Neuronal stem cell (in vitro differentiated cells): ENCODE measurements at regions not wholly inside any gene's neighbourhood (a gene's known extent, or its start where the extent isn't known, plus 50 kb on each side); places are given as distances from the start of the nearest gene placed in this dataset.

Source experiments
- DNase-seq: peaks from one replicate; pipeline ENCODE4 v3.0.0-alpha.2; 2013; ENCODE audit warnings: low spot score
- H2AFZ ChIP-seq: one replicate; pipeline ENCODE4 v1.6.1; 2013; ENCODE audit warnings: mild to moderate bottlenecking, low read length, inconsistent platforms
- H2AK5ac ChIP-seq: 2 replicates; pipeline ENCODE4 v1.6.1; 2013; ENCODE audit warnings: low read depth, mild to moderate bottlenecking, inconsistent platforms, low read length, moderate library complexity, mixed read lengths
- H2BK120ac ChIP-seq: 2 replicates; pipeline ENCODE4 v1.6.1; 2013; ENCODE audit warnings: low read depth, mild to moderate bottlenecking, inconsistent platforms, low read length, moderate library complexity, mixed read lengths
- H2BK12ac ChIP-seq: one replicate; pipeline ENCODE4 v1.6.1; 2013; ENCODE audit warnings: low read length, inconsistent platforms
- H2BK15ac ChIP-seq: 2 replicates; pipeline ENCODE4 v1.6.1; 2013; ENCODE audit warnings: mild to moderate bottlenecking, low read length, inconsistent platforms, mixed read lengths
- H2BK5ac ChIP-seq: one replicate; pipeline ENCODE4 v1.6.1; 2013; ENCODE audit warnings: inconsistent platforms, mild to moderate bottlenecking, low read length, moderate library complexity
- H3K14ac ChIP-seq: one replicate; pipeline ENCODE4 v1.6.1; 2013; ENCODE audit warnings: low read length, inconsistent platforms
- H3K18ac ChIP-seq: 2 replicates; pipeline ENCODE4 v1.6.1; 2013; ENCODE audit warnings: low read length, inconsistent platforms
- H3K23ac ChIP-seq: 2 replicates; pipeline ENCODE4 v1.6.1; 2013; ENCODE audit warnings: low read depth, mild to moderate bottlenecking, mixed read lengths, low read length, inconsistent platforms; ENCODE audit not compliant: poor library complexity
- H3K27ac ChIP-seq: replicated peaks from 3 replicates; pipeline ENCODE4 v1.5.1; 2013; ENCODE audit warnings: low read length, inconsistent platforms
- H3K27me3 ChIP-seq, 3 experiments: 2 replicates each; pipeline ENCODE4 v1.6.1; 2013; ENCODE audit warnings: low read length in 3 of 3, mild to moderate bottlenecking in 2 of 3, inconsistent platforms in 1 of 3, low read depth in 1 of 3, mixed read lengths in 1 of 3, moderate library complexity in 1 of 3; ENCODE audit not compliant: control insufficient read depth in 3 of 3, insufficient read depth in 3 of 3
- H3K36me3 ChIP-seq, 2 donors: replicated peaks in 1 of 2; 2 replicates each; pipeline ENCODE4 v1.6.1; 2013; ENCODE audit warnings: low read length in 2 of 2; ENCODE audit not compliant: control insufficient read depth in 2 of 2, insufficient read depth in 2 of 2
- H3K4ac ChIP-seq: 2 replicates; pipeline ENCODE4 v1.6.1; 2013; ENCODE audit warnings: inconsistent platforms, mild to moderate bottlenecking, low read length, moderate library complexity
- H3K4me1 ChIP-seq, 2 donors: 1 replicate in 1 of 2; 2 replicates in 1 of 2; pipeline ENCODE4 v1.6.1; 2013; ENCODE audit warnings: low read length in 2 of 2, low read depth in 1 of 2; ENCODE audit not compliant: control insufficient read depth in 2 of 2, insufficient read depth in 1 of 2
- H3K4me2 ChIP-seq: one replicate; pipeline ENCODE4 v1.6.1; 2013; ENCODE audit warnings: mild to moderate bottlenecking, low read length, inconsistent platforms; ENCODE audit not compliant: insufficient read depth, poor library complexity, severe bottlenecking
- H3K4me3 ChIP-seq, 2 donors: 2 replicates each; pipeline ENCODE4 v1.5.1; 2013; ENCODE audit warnings: low read length in 2 of 2, mild to moderate bottlenecking in 2 of 2, inconsistent platforms in 1 of 2, moderate library complexity in 1 of 2
- H3K79me1 ChIP-seq: one replicate; pipeline ENCODE4 v1.6.1; 2013; ENCODE audit warnings: low read depth, mild to moderate bottlenecking, inconsistent platforms, low read length, moderate library complexity
- H3K9ac ChIP-seq: one replicate; pipeline ENCODE4 v1.6.1; 2013; ENCODE audit warnings: mild to moderate bottlenecking, low read depth, low read length, inconsistent platforms; ENCODE audit not compliant: poor library complexity
- H3K9me3 ChIP-seq, 2 donors: replicated peaks in 1 of 2; 2 replicates each; pipeline versions ENCODE3 to v1.6.1; 2013; ENCODE audit warnings: low read length in 2 of 2, mild to moderate bottlenecking in 2 of 2, inconsistent platforms in 1 of 2, low read depth in 1 of 2, mixed read lengths in 1 of 2, moderate library complexity in 1 of 2; ENCODE audit not compliant: control insufficient read depth in 2 of 2, insufficient read depth in 1 of 2
- H4K8ac ChIP-seq: one replicate; pipeline ENCODE4 v1.6.1; 2013; ENCODE audit warnings: low read depth, mild to moderate bottlenecking, inconsistent platforms, low read length, moderate library complexity
- H4K91ac ChIP-seq: one replicate; pipeline ENCODE4 v1.6.1; 2013; ENCODE audit warnings: low read length, low read depth, mild to moderate bottlenecking, inconsistent platforms; ENCODE audit not compliant: poor library complexity
- WGBS, 2 donors: extraction: QIAGEN DNeasy Blood & Tissue Kit; methylation state at CpG; one replicate each; pipeline ENCODE4 v1.1.7; 2013; ENCODE audit warnings: missing lambda C conversion rate in 2 of 2, mixed read lengths in 1 of 2; ENCODE audit not compliant: insufficient read length in 2 of 2, insufficient replicate concordance in 1 of 2; ENCODE audit errors: extremely low coverage in 2 of 2; 5-methylcytosine and 5-hydroxymethylcytosine counted together

DNA sequence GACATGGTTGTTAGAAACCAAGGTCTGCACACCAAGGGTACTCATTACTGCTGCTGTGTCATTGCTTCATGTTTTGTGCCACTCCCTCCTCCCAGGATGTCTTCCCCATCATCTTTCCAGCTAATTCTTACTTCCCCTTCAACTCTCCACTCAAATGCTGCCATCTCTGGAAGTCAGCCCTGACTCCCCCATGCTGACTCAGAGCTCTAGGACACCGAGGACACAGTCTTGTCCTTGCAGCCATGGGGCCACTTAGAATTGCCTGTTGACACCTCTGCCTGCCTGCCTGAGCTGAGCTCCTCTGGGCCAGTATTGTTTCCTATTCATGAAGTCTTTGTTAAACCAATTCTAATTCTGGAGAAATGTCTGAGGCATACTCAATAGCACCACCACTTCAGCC, 100.2 kb downstream of the GYPC start:
- Histone ChIP-seq H3K18ac (no peak overlapping the region), H2AK5ac (no peak overlapping the region), H2BK5ac (no peak overlapping the region), H4K8ac (no peak overlapping the region), H2AFZ (no peak overlapping the region), H3K79me1 (no peaks in the 10 kb centered on the region), H3K4me1 (no peaks in the 10 kb centered on the region), H2BK12ac (no peak overlapping the region), H2BK15ac (no peak overlapping the region), H3K4me2 (no peak overlapping the region), H3K4ac (no peak overlapping the region), H3K9ac (no peak overlapping the region), H4K91ac (no peak overlapping the region), H3K36me3 (no peaks in the 10 kb centered on the region), H3K9me3 (peaks cover 0 to 2% of the 10 kb centered on the region in 2 donors), H3K27ac (no peak overlapping the region), H3K14ac (no peak overlapping the region), H3K4me3 (no peak overlapping the region), H3K23ac (no peak overlapping the region), H3K27me3 (no peaks in the 10 kb centered on the region), H2BK120ac (no peak overlapping the region)
- DNase-seq = no peak
- WGBS, 2 donors = no CpG with 5 or more reads among the region's 1 CpG

DNA sequence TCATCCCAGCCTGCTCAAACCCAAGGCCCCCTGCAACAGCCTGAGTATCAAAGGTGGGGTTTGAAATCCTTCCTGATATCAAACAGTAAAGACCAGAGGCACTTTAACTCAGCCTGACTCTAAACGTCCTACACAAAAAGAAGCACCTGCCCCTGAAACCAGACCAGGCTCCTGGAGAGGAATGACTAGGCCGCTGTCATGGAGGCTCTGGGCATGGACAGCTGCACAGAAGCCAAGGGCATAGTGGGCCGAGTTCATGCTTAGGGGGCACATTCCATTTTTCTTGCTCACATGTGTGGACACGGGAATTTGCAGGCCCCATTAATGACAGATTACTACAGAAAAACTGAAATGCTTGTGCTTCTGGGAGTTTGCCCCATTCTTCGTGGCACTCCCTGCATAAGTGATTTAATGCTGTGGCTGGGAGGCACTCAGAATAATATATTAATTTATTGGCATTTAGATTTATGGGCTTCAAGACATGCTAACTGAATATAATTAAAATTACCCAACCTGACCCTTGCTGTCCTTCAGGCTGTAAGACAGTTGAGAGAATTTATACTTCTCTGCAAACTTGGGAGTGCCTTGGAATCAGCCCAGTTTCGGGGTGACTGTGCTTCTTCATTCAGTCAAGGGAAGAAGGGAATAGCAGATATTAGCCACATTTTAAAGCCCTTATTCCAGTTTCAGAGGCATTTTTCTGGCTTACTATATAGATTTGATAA, 105.5 kb downstream of the GYPC start:
- Histone ChIP-seq H4K91ac (no peak overlapping the region), H2BK5ac (no peak overlapping the region), H3K4me2 (no peak overlapping the region), H3K4ac (no peak overlapping the region), H3K23ac (no peak overlapping the region), H3K4me1 (no peaks in the 10 kb centered on the region), H2AFZ (no peak overlapping the region), H2BK15ac (no peak overlapping the region), H3K18ac (no peak overlapping the region), H3K14ac (no peak overlapping the region), H4K8ac (no peak overlapping the region), H3K27ac (no peak overlapping the region), H2AK5ac (no peak overlapping the region), H3K9ac (no peak overlapping the region), H3K9me3 (peaks cover 0 to 2% of the 10 kb centered on the region in 2 donors), H3K4me3 (no peak overlapping the region), H2BK12ac (no peak overlapping the region), H3K79me1 (no peaks in the 10 kb centered on the region), H3K36me3 (no peaks in the 10 kb centered on the region), H3K27me3 (no peaks in the 10 kb centered on the region), H2BK120ac (no peak overlapping the region)
- DNase-seq = no peak
- WGBS, 2 donors = no CpG with 5 or more reads among the region's 6 CpGs

DNA sequence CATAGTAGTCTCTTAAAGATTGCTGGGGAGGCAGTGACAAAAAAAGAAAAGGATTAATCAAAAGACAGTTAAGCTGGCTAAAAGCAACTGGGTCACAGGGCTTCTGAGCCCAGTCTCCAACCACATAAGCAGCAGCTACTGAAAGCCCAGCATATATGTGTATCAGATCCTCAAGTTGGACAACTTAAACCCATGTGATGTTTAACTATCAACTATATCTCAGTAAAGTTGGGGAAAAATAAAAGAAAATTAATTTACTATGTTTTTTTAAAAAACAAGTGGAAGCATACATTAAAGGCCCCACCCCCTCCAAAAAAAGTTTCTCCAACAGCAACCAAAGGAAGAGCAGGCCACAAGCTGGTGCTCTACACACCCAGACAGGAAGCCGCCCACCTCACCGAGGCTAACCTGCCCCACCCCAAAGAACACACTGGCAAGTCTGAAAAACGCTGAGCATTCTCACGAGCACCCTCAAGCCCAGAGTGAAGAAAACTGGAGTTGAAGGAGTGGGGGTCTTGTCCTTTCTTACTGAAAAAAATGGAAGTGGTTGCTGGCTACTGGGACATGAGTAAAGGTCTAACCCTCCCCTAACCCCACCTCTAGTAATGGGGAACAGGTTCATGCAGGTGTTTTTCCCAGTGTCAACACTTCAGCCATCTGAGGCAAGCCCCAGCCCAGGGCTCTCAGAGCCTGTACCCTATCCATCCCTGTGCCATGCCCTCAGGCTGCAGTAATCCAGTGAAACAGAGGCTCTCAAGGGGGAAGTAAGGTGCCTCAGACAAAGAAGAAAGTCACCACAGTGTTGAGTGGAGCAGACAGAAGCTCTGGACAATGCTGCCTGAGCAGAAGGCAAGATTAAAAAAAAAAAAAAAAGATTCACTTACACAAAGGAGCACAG, 106.3 kb downstream of the GYPC start:
- Histone ChIP-seq H3K14ac (no peak overlapping the region), H2AFZ (no peak overlapping the region), H3K4me1 (no peaks in the 10 kb centered on the region), H2BK120ac (no peak overlapping the region), H2BK15ac (no peak overlapping the region), H2BK12ac (no peak overlapping the region), H3K27ac (no peak overlapping the region), H3K4ac (no peak overlapping the region), H3K4me3 (no peak overlapping the region), H2BK5ac (no peak overlapping the region), H3K9ac (no peak overlapping the region), H3K36me3 (no peaks in the 10 kb centered on the region), H3K27me3 (no peaks in the 10 kb centered on the region), H4K8ac (no peak overlapping the region), H4K91ac (no peak overlapping the region), H3K18ac (no peak overlapping the region), H3K9me3 (peaks cover 0 to 2% of the 10 kb centered on the region in 2 donors), H2AK5ac (no peak overlapping the region), H3K23ac (no peak overlapping the region), H3K79me1 (no peaks in the 10 kb centered on the region), H3K4me2 (no peak overlapping the region)
- DNase-seq = no peak
- WGBS, 2 donors = no CpG with 5 or more reads among the region's 4 CpGs

DNA sequence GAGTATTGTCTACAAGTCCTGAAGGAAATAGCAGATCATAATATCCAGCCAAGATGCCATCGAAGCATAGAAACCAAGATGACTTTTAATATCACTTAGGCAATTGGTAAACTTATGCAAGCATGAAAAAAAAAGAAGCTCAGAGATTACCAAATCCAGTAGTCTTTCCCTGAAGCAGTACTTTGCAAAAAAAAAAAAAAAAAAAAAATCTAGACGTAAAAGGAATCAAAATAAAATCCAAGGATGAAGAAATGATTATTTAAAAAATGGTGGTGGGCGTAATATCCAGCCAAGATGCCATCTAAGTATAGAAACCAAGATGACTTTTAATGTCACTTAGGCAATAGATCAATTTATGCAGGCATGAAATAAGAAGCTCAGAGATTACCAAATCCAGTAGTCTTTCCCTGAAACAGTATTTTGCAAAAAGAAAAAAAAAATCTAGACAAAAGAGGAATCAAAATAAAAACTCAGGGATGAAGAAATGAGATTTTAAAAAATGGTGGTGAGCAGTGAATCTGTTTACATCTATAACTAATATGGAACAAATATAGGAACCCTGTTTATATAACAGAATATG, 108.8 kb downstream of the GYPC start:
- H2AFZ ChIP-seq = no peak overlapping the region
- no peak overlapping the region for H3K4me2 ChIP-seq
- no peak overlapping the region for H4K8ac ChIP-seq
- no peak overlapping the region for H2BK5ac ChIP-seq
- no peak overlapping the region for H2BK12ac ChIP-seq
- no peak overlapping the region for H2BK15ac ChIP-seq
- peaks cover 0 to 2% of the 10 kb centered on the region in 2 donors for H3K9me3 ChIP-seq
- no peaks in the 10 kb centered on the region for H3K36me3 ChIP-seq
- no peak overlapping the region for H3K27ac ChIP-seq
- H2BK120ac ChIP-seq = no peak overlapping the region
- WGBS, 2 donors = no CpG with 5 or more reads among the region's 3 CpGs
- H3K27me3 ChIP-seq = no peaks in the 10 kb centered on the region
- H3K4me1 ChIP-seq = no peaks in the 10 kb centered on the region
- DNase-seq = no peak
- no peak overlapping the region for H4K91ac ChIP-seq
- H3K23ac ChIP-seq = no peak overlapping the region
- no peaks in the 10 kb centered on the region for H3K79me1 ChIP-seq
- no peak overlapping the region for H3K14ac ChIP-seq
- H3K4ac ChIP-seq = no peak overlapping the region
- H3K18ac ChIP-seq = no peak overlapping the region
- H3K4me3 ChIP-seq = no peak overlapping the region
- no peak overlapping the region for H2AK5ac ChIP-seq
- H3K9ac ChIP-seq = no peak overlapping the region
